Endodermal cell (in vitro differentiated cells): ENCODE measurements at regions not wholly inside any gene's neighbourhood (a gene's known extent, or its start where the extent isn't known, plus 50 kb on each side); places are given as distances from the start of the nearest gene placed in this dataset.

Source experiments
- DNase-seq: peaks from one replicate; pipeline ENCODE4 v3.0.0-alpha.2; 2017
- H3K27ac ChIP-seq: 2 replicates; pipeline ENCODE4 v1.5.1; 2013; ENCODE audit warnings: mild to moderate bottlenecking, low read depth, low read length, moderate library complexity
- H3K27me3 ChIP-seq: 2 replicates; pipeline ENCODE4 v1.6.1; 2013; ENCODE audit warnings: mild to moderate bottlenecking, low read length, moderate library complexity; ENCODE audit not compliant: insufficient read depth, control insufficient read depth, poor library complexity, severe bottlenecking
- H3K36me3 ChIP-seq: 2 replicates; pipeline ENCODE4 v1.7.0; 2013; ENCODE audit warnings: mild to moderate bottlenecking, low read length, moderate library complexity; ENCODE audit not compliant: control insufficient read depth, insufficient read depth
- H3K4me1 ChIP-seq: one replicate; pipeline ENCODE4 v1.7.0; 2013; ENCODE audit warnings: low read length; ENCODE audit not compliant: control insufficient read depth, insufficient read depth
- H3K4me3 ChIP-seq: 2 replicates; pipeline ENCODE4 v1.5.1; 2013; ENCODE audit warnings: mild to moderate bottlenecking, low read length, moderate library complexity
- H3K9ac ChIP-seq: 2 replicates; pipeline ENCODE4 v1.6.1; 2013; ENCODE audit warnings: mild to moderate bottlenecking, low read length, moderate library complexity; ENCODE audit not compliant: poor library complexity, severe bottlenecking; ENCODE audit errors: extremely low read depth
- H3K9me3 ChIP-seq: 2 replicates; pipeline ENCODE4 v1.6.1; 2013; ENCODE audit warnings: mild to moderate bottlenecking, low read length, moderate library complexity; ENCODE audit not compliant: control insufficient read depth
- H3K27ac Mint-ChIP-seq: 2 replicates; pipeline ENCODE4 v1.8.0; 2020; ENCODE audit warnings: mixed read lengths
- H3K27me3 Mint-ChIP-seq: 2 replicates; pipeline ENCODE4 v1.8.0; 2021; ENCODE audit warnings: mild to moderate bottlenecking, mixed read lengths; ENCODE audit not compliant: insufficient read depth
- H3K36me3 Mint-ChIP-seq: 2 replicates; pipeline ENCODE4 v1.8.0; 2020; ENCODE audit warnings: low read depth, mixed read lengths
- H3K4me1 Mint-ChIP-seq: 2 replicates; pipeline ENCODE4 v1.8.0; 2020; ENCODE audit warnings: mixed read lengths
- H3K4me3 Mint-ChIP-seq: 2 replicates; pipeline ENCODE4 v1.8.0; 2020; ENCODE audit warnings: mild to moderate bottlenecking, moderate library complexity, mixed read lengths
- H3K9me3 Mint-ChIP-seq: 2 replicates; pipeline ENCODE4 v1.8.0; 2020; ENCODE audit warnings: mild to moderate bottlenecking, mixed read lengths
- CTCF ChIP-seq: fragments of 200-600 bp; sonication (generic); conservative IDR thresholded peaks from 2 replicates; pipeline ENCODE4 v1.5.0; 2021; ENCODE audit warnings: antibody characterized with exemption, mild to moderate bottlenecking
- WGBS, 2 experiments: methylation state at CpG; one replicate each; pipeline versions ENCODE4 v1.1.5 to v1.1.7; 2013; ENCODE audit warnings: missing lambda C conversion rate in 2 of 2, mixed read lengths in 1 of 2; ENCODE audit not compliant: insufficient coverage in 1 of 2, insufficient read length in 1 of 2; 5-methylcytosine and 5-hydroxymethylcytosine counted together

DNA sequence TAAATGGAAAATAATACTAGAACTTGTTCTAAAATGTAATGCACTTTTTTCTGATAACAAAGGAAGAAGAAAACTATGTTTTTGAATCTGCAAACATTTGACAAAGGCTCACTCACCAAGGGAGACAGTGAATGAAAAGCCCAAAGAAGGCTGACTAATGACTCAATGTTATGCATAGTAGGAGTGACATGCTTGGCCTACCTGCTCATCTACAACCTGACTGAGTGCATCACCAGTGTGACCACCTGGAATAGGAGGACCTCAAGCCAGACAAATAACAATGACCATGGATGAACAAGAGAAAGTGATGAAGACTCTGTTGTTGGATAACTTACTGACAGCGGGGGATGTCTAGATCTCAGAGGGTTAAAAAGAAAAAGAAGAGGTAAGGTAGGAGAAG, 157.2 kb downstream of the SIM1 start:
- Histone ChIP-seq H3K9ac (no peak overlapping the region), H3K27me3 (no peaks in the 10 kb centered on the region), H3K4me1 (no peaks in the 10 kb centered on the region), H3K27ac (no peak overlapping the region), H3K36me3 (no peaks in the 10 kb centered on the region), H3K9me3 (no peaks in the 10 kb centered on the region), H3K4me3 (no peak overlapping the region)
- peaks cover 4% of the 10 kb centered on the region for H3K4me1 Mint-ChIP-seq
- no peaks in the 10 kb centered on the region for H3K36me3 Mint-ChIP-seq
- DNase-seq = no peak
- no peak overlapping the region for H3K4me3 Mint-ChIP-seq
- WGBS, 2 experiments = 98% methylated on average over 1 of the region's 1 CpG; no CpG with 5 or more reads in 1 of the 2 experiments
- H3K27me3 Mint-ChIP-seq = no peaks in the 10 kb centered on the region
- no peak overlapping the region for H3K27ac Mint-ChIP-seq
- no peaks in the 10 kb centered on the region for H3K9me3 Mint-ChIP-seq
- TF ChIP-seq CTCF = no peak

DNA sequence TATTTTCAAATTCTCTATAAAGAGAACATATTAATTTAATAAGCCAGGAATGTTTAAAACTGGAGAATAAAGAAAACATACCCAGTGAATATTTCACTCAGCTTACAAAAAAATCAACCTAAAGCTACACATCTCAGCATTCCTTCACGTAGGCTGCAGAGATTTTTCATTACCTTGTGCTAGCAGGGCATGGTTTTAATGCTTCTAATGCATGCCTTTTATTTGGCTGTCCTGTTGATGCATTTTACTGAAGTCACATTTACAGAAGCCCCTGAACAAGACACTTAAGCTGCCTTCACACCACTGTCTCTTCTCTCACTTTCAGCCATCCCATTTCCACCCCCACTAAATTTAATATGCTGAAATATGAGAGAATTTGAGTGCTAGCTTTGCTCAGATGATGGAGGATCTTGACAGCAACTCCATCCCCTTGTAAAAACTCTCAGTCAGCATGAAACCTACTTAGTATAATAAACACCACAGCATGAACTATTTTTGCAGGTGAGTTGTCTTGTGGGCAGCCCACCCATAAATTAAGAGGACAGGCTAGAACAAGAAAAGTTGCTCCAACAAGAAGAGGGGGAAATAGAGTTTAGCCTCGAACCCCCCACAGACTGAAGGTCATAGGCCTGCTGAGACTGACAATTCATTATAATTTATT, 159.4 kb downstream of the SIM1 start:
- Histone ChIP-seq H3K27me3 (no peaks in the 10 kb centered on the region), H3K27ac (no peak overlapping the region), H3K9ac (no peak overlapping the region), H3K9me3 (no peaks in the 10 kb centered on the region), H3K4me3 (no peak overlapping the region), H3K4me1 (no peaks in the 10 kb centered on the region), H3K36me3 (no peaks in the 10 kb centered on the region)
- WGBS, 2 experiments = 94% methylated on average over 2 of the region's 2 CpGs; no CpG with 5 or more reads in 1 of the 2 experiments
- no peaks in the 10 kb centered on the region for H3K9me3 Mint-ChIP-seq
- DNase-seq = no peak
- H3K4me3 Mint-ChIP-seq = no peak overlapping the region
- H3K27me3 Mint-ChIP-seq = no peaks in the 10 kb centered on the region
- H3K27ac Mint-ChIP-seq = peak overlapping the region; percentile 39
- H3K36me3 Mint-ChIP-seq = no peaks in the 10 kb centered on the region
- TF ChIP-seq CTCF = no peak
- peaks cover 4% of the 10 kb centered on the region for H3K4me1 Mint-ChIP-seq

DNA sequence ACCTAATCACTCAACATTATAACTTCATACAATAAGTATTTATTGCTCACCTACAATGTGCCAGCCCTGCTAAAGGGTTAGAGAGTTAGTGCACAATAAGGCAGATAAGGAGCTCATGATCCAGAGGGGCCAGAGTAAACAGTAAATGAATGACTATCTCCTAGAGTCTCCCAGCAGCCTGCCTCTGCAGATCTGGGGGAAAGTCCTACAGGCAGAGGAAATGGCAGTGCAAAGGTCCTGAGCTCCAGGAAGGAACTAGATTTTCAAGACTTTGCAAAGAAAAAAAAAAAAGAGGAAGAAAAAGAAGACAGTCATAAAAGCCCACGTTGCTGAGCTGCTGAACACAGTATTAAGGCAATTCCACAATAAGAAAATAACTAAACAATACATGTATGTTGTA, 160.1 kb downstream of the SIM1 start:
- no peak overlapping the region for H3K27ac ChIP-seq
- Mint-ChIP-seq H3K36me3 (no peaks in the 10 kb centered on the region), H3K9me3 (no peaks in the 10 kb centered on the region), H3K27me3 (no peaks in the 10 kb centered on the region), H3K27ac (no peak overlapping the region), H3K4me1 (peaks cover 4% of the 10 kb centered on the region), H3K4me3 (no peak overlapping the region)
- WGBS, 2 experiments = no CpG with 5 or more reads among the region's 1 CpG
- H3K9me3 ChIP-seq = no peaks in the 10 kb centered on the region
- no peak for TF ChIP-seq CTCF
- H3K9ac ChIP-seq = no peak overlapping the region
- H3K27me3 ChIP-seq = no peaks in the 10 kb centered on the region
- no peak for DNase-seq
- no peaks in the 10 kb centered on the region for H3K4me1 ChIP-seq
- no peaks in the 10 kb centered on the region for H3K36me3 ChIP-seq
- H3K4me3 ChIP-seq = no peak overlapping the region
